Ammon's horn (tissue), 1 donor: ENCODE measurements at regions not wholly inside any gene's neighbourhood (a gene's known extent, or its start where the extent isn't known, plus 50 kb on each side); places are given as distances from the start of the nearest gene placed in this dataset.

ENCODE experiments used
- DNase-seq: peaks from one replicate; pipeline ENCODE4 v3.0.0-alpha.2; 2016; ENCODE audit warnings: low spot score

DNA sequence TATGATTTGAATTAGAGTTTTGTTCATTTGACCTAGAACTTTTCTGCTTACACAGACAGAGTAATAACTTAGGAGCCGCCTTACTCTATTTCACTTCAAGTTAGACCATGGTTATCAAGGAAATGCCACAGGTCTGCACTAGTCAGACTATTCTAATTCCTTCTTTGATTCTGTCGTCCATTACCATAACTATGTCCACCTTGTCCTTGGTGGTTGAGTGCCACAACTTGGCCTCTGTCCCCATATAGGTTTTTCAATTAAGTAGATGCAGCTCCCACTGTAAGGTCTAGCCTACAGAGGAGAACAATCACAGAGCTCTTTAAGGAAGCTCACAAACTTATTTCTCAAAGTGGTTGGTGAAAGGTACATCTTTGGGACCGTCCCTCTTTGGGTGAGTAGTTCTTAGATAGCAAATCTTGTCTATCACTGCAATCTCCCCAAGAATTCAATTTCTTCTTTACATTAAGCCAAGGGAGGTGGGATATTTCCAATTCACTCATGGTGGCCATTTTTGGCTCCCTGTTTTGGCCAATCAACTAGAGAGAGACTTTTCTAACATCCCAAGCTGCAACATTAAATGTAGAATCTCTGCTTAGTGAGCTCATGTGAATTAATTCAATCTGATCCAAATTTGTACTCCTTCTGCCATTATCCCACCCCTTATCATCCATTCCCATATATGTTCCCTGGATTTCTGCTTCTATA lies 434.6 kb downstream of the ADAMTS20 start:
- DNase-seq = no peak

DNA sequence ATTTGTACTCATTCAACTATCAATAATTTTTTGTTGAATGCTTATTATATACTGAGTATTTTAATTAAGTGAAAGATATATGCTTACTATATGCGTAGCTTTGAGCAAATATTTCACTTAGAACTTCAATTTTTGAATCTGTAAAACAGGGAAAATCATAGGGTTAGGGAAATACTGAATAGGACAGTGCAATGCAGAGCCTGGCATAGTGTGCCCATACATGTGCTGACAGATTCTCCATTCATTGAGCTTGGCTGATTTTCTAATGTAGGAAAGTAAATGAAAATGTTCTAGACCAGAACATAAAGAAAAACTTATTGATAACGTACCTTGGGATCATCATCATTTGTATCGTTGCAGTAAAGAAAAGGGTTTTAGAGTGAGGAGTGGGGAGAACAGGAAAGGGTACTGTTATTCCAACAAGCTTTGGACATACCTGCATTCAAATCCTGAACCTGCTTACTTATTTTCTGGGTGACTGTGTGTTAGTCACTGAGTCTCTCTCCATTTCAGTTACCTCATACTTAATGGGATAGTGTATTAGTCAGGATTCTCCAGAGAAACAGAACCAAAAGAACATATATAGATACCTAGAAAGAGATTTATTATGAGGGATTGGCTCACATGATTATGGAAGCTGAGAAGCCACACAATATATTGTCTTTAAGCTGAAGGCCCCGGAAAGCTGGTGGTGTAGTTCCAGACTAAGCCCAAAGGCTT lies 436.4 kb downstream of the ADAMTS20 start:
- DNase-seq = no peak

DNA sequence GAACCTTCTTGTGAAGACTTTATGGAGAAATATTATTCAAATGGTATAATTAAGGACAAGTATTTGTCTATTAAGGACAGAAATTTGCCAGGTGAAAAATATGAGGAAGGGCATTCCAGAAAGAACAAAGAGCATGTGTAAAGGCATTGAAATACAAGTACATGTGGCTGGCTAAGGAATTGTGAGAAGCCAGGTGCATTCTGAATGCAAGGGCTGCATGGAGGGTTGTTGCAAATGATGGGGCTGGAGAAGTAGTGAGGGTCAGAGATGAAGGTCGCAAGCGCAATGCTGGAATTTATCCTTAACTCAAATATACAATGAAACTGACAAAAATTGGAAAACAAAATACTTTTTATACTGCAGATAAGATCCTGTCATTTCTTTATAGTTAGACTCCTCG lies 437.7 kb downstream of the ADAMTS20 start:
- DNase-seq = no peak

DNA sequence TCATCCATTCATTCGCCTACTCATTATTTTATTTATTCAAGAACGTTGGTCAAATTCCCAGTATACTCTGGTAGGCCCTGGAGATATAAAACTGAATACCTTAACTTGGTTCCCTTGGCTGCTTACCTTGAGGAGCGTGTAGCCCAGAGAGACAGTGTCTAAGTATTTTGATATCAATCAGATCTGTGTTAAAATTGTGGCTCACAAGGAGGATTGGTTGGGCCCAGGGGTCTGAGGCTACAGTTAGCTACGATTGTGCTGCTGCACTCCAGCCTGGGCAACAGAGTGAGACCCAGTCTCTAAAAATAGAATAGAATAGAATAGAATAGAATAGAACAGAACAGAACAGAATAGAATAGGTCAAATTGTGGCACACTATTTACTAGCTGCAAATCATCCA lies 438.4 kb downstream of the ADAMTS20 start:
- no peak for DNase-seq

DNA sequence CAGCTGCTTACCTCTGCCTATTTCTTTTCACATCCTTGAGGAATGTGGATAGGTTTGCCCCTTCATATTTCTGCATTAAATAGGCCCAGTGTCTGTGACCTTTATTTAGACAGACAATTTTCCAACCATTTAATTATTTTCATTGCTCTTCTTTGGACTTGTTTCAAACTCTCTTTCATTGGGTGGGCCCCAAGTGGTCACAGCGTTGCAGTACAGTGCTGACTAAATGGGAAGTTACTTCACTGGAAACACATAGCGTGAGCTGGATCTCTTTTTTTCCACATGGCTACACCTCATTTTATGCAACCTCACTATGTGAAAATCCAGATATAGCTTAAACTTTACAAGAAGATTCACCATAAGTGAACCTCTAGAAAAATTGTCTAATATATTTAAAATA lies 438.9 kb downstream of the ADAMTS20 start:
- no peak for DNase-seq

DNA sequence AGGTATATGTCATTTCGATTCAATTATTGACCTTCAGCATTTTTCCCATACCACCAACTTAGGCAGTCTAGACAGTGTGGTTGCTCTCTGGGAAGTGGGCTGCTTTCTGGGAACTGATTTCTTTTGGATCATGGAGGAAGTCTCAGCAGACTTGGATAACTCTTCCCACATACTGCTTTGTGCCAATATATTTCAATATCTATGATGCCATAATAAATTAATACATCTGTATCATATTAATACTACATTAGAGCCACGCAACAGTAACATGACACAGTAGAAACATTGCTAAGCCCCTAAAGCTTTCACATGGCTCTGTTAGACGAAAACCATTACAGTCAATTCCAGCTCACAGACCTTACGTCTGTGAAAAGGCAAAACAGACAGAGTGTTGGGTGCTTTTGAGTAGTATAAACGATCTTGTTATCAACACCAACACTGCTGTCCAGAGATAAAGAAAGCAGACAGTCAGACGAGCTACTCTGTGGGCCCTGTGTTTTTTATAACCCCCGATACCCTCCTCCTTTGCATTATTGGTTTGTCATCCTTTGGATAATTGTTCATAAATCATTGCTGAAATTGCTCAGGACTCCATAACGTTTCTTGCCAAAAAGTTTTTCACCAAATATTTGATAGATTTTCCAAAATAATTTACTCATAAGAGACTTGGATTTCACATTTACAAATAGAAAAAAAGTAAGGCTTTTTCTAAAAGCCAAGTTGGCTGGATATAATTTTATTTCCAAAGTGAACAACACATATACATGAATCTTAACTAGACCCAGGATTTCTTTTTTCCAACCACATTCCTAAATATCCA lies 439.7 kb downstream of the ADAMTS20 start:
- DNase-seq = no peak

DNA sequence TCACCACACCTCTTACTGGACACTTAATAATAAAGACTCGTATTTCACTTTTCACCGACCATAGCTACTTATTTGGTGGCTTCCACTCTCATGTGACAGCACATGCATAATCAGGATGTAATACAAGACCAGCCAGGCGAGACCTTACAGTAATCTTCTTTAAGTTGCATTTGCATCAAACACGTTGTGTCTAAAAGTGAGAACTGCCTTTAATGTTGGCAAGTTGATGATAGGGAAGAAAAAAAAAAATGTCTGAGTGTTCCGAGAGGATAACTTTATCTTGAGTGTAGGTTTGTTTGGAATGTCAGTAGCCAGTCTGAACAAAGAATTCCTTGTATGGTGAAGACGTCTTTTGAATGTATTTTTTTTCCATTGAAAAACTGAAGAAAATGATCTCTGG lies 440.4 kb downstream of the ADAMTS20 start:
- no peak for DNase-seq

DNA sequence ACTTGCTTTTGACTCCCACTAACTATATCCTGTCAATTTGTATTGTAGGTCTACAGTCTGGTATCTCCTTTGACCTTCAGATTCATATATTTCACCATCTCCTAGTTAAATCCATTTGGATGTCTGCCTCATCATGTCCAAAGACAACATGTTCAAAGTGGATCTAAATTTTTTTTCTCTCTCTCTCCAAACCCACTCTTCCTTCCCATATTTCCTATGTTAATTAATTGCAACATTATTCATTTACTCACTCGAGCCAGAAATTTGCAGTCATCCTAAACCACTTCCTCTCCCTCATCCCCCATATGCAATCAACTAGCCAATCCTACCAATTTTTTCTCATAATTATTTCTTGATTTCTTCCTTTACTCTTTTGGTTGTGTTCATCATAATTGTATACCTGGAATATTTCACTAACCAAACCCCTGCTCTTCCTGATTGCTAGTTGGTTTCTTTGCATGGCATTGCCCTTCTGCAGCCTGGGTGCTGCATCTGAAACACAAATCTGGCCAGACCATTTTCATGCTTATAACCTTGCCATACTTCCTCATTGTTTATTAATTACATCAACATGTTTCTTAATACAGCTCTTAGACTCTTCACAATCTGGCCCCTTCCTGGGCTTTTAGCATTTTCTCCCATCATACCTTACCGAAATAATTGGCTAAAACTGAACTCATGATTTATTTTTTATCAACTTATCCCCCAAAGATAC lies 442.2 kb downstream of the ADAMTS20 start:
- no peak for DNase-seq

DNA sequence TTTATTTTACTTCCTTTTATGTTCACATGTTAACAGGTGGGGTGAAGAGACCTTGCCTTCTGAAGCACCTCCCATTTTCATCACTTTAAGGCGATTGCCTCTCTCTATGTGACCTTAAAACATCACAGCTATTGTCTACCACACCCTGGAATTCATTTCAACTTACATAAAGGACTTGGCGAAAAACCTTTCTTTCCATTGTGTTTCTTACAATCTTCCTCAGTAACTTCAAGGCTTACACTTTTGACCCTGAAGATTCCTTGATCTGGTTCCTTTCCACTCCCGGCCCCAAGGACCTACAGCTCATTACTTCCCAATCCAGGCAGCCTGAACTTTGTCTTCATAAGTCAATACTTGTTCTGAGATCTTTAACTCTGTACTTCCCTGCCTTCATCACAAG lies 443.3 kb downstream of the ADAMTS20 start:
- no peak for DNase-seq

DNA sequence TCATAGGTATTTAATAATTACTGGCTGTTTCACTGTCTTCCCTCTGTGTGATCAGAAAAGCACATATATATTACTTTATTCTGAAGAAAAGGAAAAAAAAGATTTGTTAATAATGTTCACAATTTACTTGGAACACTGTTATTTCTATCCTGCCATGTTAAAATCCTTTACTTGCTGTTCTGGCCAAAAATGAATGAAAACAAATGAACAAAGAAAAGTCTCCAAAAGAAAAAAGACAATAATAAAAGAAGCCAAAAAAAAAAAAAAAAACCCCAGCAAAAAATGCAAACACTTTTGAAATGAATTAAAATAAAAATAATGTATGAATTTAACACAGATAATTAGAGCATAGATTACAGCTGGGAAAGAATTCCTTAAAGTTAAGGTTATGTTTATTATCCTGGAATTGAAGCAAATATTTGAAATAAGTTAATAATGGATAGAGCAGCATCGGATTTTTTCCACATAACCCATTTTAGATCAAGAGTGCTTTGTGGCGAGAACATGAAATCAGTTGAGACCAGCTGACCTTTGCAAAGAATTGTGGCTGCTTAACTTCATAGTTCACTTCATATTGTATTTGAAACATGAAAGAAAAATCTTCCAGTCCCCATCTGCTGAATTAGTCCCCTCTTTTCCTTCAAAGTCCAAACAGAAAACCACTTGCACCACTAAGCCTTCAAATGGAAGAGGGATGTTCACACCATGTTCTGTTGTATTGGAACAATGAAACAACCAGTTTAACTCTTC lies 444.8 kb downstream of the ADAMTS20 start:
- DNase-seq = no peak

DNA sequence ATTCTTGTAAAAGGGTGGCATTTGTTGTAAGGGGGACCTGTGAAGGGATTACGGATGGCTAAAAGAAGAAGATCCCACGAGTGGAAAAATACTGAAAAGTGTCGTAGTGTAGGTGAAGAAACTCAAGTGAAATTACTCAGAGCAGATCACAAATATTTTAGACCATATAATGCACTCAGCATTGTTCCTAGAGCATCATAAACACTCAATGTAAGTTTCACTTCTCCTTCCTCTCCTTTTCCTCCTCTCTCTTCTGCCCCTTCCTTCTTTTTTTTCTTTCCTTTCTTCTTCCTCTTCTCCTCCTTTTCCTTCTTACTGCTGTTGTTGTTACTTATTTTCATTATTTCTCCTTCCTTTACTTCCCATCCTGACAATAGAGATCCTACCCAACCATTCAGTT lies 445.6 kb downstream of the ADAMTS20 start:
- no peak for DNase-seq

DNA sequence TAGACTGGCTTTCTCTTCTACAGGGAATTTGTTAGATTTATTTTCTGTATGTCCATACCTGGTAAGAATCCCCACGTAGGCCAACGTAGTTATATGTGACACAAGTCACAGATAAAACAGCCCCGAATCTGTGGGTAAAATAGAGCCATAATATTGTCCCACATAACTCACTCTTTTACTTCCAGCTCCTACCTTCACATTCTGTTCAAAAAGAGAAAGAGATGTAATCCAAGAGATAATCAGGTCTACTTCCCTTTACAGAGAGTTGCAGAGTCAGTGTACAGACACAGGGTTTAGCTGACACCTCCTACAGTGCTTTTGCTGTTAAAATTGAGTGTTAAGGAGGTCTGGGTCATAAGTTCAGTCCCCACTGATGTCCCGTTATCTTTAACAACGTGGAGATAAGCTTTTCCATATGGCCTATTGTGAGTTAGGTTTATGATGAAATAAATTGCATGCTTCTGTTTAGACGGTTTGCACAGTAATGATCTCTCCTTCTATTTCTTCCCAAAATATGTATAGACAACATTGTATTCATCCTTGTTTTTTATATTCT lies 446.5 kb downstream of the ADAMTS20 start:
- DNase-seq = no peak

DNA sequence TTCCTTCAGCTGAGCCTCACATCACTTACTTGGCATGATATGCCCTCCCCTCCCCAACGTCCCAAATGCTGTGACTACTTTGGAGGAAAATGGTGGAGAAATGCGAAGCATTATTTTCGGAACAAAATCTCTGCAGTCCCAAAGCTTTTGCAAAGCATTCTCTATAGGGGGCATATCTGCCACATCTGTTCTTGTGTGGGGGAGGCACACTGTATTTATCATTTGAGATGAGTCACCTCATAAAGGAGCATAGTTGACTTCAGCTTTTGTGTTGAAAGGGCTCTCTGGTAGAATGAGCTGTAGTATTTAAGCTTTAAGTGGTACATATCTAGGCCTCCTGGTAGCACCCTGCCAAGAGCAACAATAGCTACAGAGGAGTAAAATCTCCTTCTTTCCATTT lies 447.5 kb downstream of the ADAMTS20 start:
- no peak for DNase-seq

DNA sequence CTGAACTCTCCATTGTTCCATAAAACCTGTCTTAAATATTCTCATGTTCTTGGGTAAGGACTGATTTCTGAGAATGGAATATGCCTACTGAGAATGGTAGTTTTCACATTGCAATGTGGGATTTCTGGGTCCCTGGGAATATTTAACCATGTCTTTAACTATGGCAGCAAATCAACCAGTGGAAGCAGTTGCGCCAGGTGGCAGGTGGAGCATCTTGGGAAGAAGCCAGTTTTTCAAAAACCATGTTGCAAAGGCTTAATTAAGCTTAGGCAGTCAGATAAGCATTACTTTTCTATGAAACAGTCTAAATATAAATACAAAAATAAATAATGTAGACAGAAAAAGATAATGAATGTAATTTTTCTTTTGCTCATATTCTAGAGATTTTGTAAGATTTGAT lies 448.1 kb downstream of the ADAMTS20 start:
- DNase-seq = no peak

DNA sequence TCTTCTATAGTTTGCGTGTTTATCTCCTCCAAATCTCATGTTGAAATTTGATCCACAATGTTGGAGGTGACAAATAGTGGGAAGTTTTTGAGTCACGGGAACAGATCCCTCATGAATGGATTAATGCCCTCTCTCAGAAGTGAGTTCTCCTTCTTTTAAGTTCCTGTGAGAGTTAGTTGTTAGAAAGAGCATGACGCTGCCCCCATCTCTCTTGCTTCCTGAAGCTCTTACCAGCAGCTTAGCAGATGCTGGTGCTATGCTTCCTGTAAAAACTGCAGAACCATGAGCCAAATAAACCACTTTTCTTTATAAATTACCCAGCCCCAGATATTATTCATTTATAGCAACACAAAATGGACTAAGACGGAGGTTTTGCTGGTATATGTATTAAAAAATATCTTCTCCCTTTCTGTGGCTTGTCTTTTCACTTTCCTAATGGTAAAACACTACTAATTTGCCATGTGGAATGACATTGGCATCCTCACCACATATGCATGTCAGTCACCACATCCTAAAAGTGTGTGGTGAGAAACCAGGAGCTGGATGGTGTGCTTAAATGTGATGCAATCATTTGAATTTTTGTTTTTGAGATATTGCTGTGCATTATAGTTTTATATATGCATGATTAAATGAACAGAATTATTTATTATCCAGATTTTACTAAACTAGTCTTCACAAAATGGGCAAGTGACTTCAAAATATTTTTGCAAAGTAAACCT lies 449.3 kb downstream of the ADAMTS20 start:
- DNase-seq = no peak

DNA sequence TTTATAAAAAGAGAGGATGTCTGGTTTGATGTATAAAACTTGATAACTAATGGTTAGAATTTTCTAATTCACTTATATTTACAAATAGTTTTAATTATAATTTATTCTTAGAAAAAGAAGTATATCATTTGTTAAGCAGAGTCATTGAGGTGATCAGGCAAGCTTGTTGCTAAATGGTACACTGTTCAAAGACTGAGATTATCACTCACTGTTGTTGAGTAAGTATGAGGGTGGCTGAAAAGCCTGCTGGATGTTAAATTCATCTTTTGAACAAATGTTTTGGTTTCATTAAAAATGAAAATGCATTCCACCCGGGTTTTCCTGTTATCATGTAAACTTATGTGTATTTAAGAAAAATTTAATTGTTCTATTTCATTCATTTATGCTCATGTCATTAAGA lies 451.8 kb downstream of the ADAMTS20 start:
- no peak for DNase-seq

DNA sequence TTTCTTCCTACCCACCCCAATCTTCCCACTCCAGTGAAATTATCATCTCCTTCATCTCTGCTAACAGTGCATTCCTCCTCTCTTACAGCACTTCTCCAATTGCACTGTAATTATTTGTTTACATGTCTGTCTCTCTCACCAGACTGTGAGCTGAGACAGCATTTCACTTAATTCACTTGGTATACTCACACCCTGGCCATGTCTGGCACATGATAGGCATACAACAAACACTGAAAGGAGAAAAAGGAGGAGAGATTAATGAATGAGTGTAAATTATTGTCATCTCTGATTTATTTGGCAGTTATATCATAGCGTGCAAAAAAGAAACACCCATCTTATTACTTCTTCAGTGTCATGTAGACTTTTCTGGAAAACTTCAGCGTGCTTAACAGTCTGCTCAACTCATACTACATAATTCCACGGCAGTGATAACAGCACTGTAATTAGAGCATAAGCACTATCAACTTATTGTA lies 452.3 kb downstream of the ADAMTS20 start:
- DNase-seq = no peak

DNA sequence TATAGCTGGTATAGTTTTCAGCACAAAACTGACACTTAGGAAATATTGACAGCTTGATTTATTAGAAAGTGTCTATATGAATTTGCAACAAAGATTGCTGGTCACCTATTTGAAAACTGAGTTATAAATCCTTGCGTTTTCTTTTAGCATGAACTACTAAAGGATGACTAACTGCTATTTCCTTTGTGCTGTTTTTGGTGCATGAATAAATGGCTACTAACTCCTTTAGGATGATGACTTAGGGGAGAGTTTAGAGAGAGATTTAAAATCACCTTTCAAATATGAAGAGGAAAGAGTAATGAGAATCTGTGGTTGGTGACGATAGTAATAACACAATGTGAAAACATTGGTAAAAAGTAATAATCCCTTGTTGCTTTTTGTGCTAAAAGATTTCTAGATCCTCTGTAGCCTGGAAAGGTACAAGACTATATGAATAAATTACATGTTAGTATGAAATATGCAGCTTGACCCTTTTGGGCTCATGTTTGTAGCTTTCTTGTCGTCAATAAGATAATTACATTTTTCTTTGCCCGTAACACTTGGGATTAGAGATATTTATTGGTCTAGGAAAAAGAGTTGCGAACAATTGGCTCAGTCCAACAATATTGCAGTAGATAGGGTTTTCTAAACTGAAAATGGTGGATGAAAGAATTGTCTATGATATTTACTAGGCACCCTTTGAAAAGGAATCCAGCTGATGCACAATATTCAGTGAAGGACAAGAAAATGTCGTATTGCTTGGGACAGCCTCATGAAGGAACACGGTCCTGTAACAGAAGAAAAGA lies 453.0 kb downstream of the ADAMTS20 start:
- DNase-seq = no peak

DNA sequence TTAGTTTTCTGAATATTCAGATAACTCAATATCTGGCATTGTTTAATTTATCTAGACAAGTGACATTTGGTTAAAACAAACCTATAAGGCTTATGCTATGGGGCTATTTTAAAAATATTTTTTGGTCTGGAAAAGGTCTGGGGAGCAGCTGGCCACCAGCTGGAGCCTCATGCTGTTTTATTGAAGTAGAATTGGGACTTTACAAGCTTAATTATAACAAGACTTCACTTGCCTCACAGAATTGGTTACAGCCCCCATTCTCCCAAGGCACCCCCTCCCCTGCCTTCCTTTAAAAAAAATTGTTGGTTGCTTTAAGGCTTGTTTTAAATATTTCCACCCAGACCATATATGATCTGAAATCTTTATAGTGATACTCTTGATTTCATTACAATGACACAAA lies 453.9 kb downstream of the ADAMTS20 start:
- DNase-seq = no peak

DNA sequence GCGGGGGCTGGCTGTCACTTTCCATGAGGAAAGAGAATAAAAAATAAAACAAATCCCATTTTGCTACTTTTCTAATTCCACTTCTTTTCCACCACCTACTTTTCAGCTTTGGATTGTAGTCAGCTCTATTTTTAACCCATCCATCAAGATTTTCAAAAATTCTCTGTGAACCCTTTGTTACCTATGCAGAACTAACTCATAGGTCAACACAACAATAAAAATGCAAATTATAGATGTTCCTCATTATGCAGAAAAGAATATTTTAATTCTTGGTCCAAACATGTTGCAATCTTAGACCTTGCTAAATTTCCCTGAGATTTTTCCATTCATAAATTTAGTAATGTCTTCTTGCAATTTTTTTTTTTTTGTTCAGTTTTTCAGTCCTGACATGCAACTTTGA lies 454.5 kb downstream of the ADAMTS20 start:
- DNase-seq = no peak
